A673 (cell line): ENCODE measurements at regions not wholly inside any gene's neighbourhood (a gene's known extent, or its start where the extent isn't known, plus 50 kb on each side); places are given as distances from the start of the nearest gene placed in this dataset.

Experiments used
- BruUV-seq: library from RNA; stranded (reverse); fragments of 400-500 nt; replicated peaks from 2 replicates; lab custom pipeline; 2021; lab: Mats Ljungman, UMichigan
- CTCF ChIA-PET: fragments of 300-600 bp; sonication (Branson Sonifier 250); formaldehyde crosslinking; loops from one replicate; lab custom pipeline; 2022; ENCODE audit warnings: antibody characterized with exemption; lab: Charles Lee
- POLR2A ChIA-PET: fragments of 300-600 bp; sonication (Branson Sonifier 250); formaldehyde crosslinking; loops from one replicate; lab custom pipeline; 2022; ENCODE audit warnings: antibody characterized with exemption; ENCODE audit not compliant: low non-redundant PET; lab: Charles Lee
- DNase-seq: peaks from one replicate; pipeline ENCODE4 v3.0.0-alpha.2; 2015; ENCODE audit warnings: low spot score
- H3K27ac ChIP-seq: fragments of 200-600 bp; sonication (generic); 2 replicates; pipeline ENCODE4 v1.5.1; 2016; ENCODE audit warnings: mixed run types, low read depth, mild to moderate bottlenecking, mixed read lengths, antibody characterized with exemption, low read length; ENCODE audit not compliant: poor library complexity, severe bottlenecking
- H3K27me3 ChIP-seq: fragments of 200-600 bp; sonication (generic); replicated peaks from 2 replicates; pipeline ENCODE4 v1.6.1; 2017; ENCODE audit warnings: mixed run types, low read depth, mild to moderate bottlenecking, mixed read lengths, antibody characterized with exemption, low read length; ENCODE audit not compliant: insufficient read depth, poor library complexity
- H3K36me3 ChIP-seq: fragments of 200-600 bp; sonication (generic); 2 replicates; pipeline ENCODE4 v1.6.1; 2016; ENCODE audit warnings: mixed run types, mild to moderate bottlenecking, mixed read lengths, antibody characterized with exemption, low read length; ENCODE audit not compliant: insufficient read depth, poor library complexity, severe bottlenecking
- H3K4me1 ChIP-seq: fragments of 200-600 bp; sonication (generic); 2 replicates; pipeline ENCODE4 v1.6.1; 2017; ENCODE audit warnings: mixed run types, mild to moderate bottlenecking, mixed read lengths, antibody characterized with exemption, low read length; ENCODE audit not compliant: insufficient read depth, poor library complexity, severe bottlenecking
- H3K4me3 ChIP-seq: fragments of 200-600 bp; sonication (generic); 2 replicates; pipeline ENCODE4 v1.5.1; 2016; ENCODE audit warnings: low read depth, mixed run types, mild to moderate bottlenecking, mixed read lengths, low read length; ENCODE audit not compliant: poor library complexity, severe bottlenecking
- H3K9me3 ChIP-seq: fragments of 200-600 bp; sonication (generic); 2 replicates; pipeline ENCODE4 v1.6.1; 2016; ENCODE audit warnings: mixed run types, low read depth, mild to moderate bottlenecking, mixed read lengths, antibody characterized with exemption, low read length; ENCODE audit not compliant: poor library complexity, severe bottlenecking
- EZH2 ChIP-seq: fragments of 200-600 bp; sonication (generic); IDR thresholded peaks from 2 replicates; pipeline ENCODE4 v1.6.1; 2017; ENCODE audit warnings: borderline replicate concordance, low read depth, mild to moderate bottlenecking, mixed read lengths, antibody characterized with exemption, low read length; ENCODE audit not compliant: poor library complexity, severe bottlenecking
- intact Hi-C: fragments of 100-400 bp; cut with micrococcal nuclease; formaldehyde crosslinking; loops from one replicate; pipeline ENCODE4 v1.10.0; 2022; ENCODE audit not compliant: unreplicated experiment
- TF ChIP-seq, protein P1 (sequence below): fragments of 300-800, 200-600 bp; sonication (generic); conservative IDR thresholded peaks from 2 replicates; pipeline ENCODE4 v1.5.1; 2017; ENCODE audit warnings: low read depth, mild to moderate bottlenecking, antibody characterized with exemption, low read length, moderate library complexity, mixed read lengths

GRCh38 chr12:16454481-16454880 is 107.0 kb downstream of the MGST1 start:
- intact Hi-C loops = no loop called here
- Histone ChIP-seq H3K27ac (no peak overlapping the region), H3K36me3 (no peaks in the 10 kb centered on the region), H3K4me3 (no peak overlapping the region), H3K27me3 (no peaks in the 10 kb centered on the region), H3K4me1 (peaks cover 6% of the 10 kb centered on the region), H3K9me3 (no peaks in the 10 kb centered on the region)
- TF ChIP-seq EZH2 = no peak
- TF ChIP-seq, protein P1, sequence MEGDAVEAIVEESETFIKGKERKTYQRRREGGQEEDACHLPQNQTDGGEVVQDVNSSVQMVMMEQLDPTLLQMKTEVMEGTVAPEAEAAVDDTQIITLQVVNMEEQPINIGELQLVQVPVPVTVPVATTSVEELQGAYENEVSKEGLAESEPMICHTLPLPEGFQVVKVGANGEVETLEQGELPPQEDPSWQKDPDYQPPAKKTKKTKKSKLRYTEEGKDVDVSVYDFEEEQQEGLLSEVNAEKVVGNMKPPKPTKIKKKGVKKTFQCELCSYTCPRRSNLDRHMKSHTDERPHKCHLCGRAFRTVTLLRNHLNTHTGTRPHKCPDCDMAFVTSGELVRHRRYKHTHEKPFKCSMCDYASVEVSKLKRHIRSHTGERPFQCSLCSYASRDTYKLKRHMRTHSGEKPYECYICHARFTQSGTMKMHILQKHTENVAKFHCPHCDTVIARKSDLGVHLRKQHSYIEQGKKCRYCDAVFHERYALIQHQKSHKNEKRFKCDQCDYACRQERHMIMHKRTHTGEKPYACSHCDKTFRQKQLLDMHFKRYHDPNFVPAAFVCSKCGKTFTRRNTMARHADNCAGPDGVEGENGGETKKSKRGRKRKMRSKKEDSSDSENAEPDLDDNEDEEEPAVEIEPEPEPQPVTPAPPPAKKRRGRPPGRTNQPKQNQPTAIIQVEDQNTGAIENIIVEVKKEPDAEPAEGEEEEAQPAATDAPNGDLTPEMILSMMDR = no peak
- ChIA-PET CTCF (no interaction called here), POLR2A (no interaction called here)
- no TSS peak for BruUV-seq
- no peak for DNase-seq

GRCh38 chr12:16458521-16459078 is 111.2 kb downstream of the MGST1 start:
- Histone ChIP-seq H3K27me3 (no peaks in the 10 kb centered on the region), H3K9me3 (no peaks in the 10 kb centered on the region), H3K4me1 (no peaks in the 10 kb centered on the region), H3K4me3 (no peak overlapping the region), H3K36me3 (no peaks in the 10 kb centered on the region), H3K27ac (no peak overlapping the region)
- ChIA-PET CTCF (no interaction called here), POLR2A (no interaction called here)
- no peak for DNase-seq
- intact Hi-C loops = no loop called here
- TF ChIP-seq, protein P1 = no peak
- no peak for TF ChIP-seq EZH2
- no TSS peak for BruUV-seq

DNA sequence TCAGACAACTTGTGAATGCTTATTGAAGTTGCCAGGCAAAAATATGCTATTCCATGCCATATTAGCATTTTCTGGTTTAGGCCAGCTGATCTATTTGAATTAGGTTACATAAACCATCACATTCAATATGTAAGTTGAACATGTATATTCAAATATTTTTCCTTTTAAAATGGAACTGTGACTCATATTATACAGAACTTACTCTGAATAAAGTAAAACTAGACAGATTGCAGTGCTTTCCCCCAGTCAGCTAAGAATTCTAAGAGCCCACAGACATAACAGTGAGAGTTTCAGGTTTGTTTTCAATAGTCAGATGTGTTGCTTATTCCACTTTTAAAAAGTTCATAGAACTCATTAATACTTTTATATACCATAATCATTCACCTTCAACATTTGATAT is 119.8 kb downstream of the MGST1 start:
- H3K27me3 ChIP-seq = no peaks in the 10 kb centered on the region
- H3K4me1 ChIP-seq = no peaks in the 10 kb centered on the region
- no TSS peak for BruUV-seq
- H3K27ac ChIP-seq = no peak overlapping the region
- TF ChIP-seq, protein P1 = no peak
- no peak for TF ChIP-seq EZH2
- H3K36me3 ChIP-seq = no peaks in the 10 kb centered on the region
- no peak for DNase-seq
- ChIA-PET POLR2A (no interaction called here), CTCF (no interaction called here)
- H3K4me3 ChIP-seq = no peak overlapping the region
- intact Hi-C loops = no loop called here
- no peaks in the 10 kb centered on the region for H3K9me3 ChIP-seq
